HT-29 (cell line): ENCODE measurements at regions not wholly inside any gene's neighbourhood (a gene's known extent, or its start where the extent isn't known, plus 50 kb on each side); places are given as distances from the start of the nearest gene placed in this dataset.
"Not testable (repeated sequence)": the region's sequence is repeated elsewhere in the genome, so short reads cannot be mapped to it uniquely, and the experiment has no call there.

ENCODE experiments used
- DNase-seq: peaks from one replicate; pipeline ENCODE4 v3.0.0-alpha.2; 2015; ENCODE audit warnings: low spot score

DNA sequence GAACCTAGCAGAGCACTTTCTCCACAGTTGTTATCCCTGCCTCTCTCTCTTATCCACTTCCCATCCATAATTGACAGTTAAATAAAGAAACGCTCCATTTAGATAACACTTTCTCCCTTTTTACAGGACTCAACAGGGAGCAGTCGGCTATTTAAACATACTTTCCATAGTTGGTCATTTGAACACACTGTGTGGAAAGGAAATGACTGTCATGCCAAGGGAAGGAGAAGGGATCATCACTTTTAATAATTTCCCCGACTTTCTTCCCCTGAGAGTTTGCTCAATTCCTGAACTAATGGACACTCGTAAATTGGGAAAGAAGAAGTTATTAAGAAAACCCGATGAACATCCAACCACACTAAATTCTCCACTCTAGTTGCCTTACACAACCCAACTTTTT is 400.8 kb upstream of the PTGER4 start:
- no peak for DNase-seq

DNA sequence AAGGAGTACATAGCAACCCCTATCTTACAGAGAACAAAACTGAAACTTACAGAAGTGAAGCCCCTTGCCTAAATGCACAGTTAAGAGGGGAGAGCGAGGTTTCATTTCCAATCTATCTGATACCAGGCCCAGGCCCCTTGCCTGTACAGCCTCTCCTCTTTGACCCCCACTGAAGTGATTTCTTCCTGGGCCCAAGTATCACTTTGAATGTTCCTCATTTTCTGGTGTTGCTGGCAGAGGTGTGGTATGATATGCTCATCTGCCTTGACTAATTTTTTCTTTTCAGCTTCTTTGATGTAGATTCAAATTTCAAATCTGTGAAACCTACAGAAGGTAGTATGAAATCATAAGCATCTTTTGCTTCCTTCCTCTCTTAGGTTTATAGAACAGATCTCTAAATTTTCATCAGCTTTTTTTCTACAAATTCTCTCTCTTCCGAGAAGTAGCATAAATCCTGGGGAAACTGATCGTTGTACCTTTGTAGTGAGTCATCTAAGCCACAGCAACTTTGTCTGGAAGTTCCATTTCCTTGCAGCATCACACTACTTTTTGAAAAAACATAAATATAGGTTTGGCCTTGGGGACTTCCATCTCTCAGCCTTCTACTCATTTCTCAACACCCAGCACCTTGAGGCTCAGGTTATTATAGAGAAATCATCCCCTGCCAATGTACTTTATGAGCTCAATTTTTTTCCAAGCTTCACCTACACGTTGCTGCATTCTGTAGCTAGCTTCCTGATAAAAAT is 402.4 kb upstream of the PTGER4 start:
- no peak for DNase-seq

DNA sequence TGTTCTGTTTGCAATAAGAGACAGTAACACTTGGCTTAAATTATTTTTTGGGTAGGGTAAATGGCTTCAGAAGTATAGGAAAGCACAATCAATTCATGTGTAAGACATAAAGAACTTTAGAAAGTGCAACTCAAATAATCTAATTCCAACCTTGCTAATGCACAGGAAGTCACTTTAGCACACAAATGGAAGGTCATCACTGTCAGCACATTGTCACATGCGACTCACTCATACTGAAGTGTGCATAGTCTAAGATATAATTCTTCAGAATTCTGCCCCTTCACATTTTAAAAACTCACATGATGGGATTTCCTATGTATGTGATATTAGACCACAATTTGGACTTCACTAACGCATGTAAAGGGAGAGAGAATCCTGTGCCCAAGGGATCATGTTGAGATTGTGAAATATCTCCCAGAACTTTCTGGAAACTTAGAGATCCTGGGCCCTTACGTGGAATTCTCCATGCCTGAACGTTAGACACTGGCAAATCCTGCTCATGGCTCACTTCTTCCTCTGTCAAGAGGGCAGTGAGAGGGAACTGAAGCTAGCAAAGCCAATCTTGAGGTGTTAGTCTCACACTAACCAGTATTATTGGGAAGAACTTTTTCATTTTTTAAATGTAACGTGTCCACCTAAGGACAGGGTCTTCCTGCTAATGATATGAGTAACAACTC is 403.2 kb upstream of the PTGER4 start:
- no peak for DNase-seq

DNA sequence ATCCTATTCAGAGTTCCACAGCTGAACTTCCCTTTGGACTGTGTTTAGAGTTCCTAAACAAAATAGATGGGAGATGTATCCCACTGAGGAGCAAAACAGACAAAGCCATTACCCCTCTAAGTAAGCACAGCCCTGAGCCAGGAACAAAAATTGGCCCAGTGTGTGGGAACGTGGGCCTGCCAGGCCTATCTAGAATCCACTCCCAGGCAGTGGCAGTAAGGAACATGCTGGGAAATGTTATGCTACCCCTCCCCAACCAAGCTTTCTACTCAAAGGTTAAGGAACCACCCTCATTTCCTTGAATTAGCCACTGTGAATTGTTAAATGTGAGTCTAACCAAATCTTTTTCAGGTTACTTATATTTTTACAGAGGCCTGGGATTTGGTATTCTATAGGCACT is 405.1 kb upstream of the PTGER4 start:
- DNase-seq = no peak

DNA sequence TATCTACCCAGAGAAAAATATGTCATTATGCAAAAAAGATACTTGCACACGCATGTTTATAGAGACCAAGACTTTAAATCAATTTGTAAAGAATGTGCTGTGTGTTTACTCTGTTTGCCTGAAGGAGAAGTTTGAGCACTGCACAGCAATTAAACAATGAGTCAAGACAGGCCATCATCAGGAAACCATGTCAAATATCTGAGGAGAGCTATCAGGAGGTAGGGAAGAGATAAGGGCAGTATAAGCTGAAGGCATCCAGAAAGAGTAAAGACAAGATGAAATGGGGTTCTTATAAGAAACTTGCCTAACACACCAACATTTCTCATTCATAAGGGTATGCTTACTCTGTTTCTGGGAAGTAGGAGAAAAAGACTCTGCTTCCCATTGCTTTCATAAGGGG is 405.8 kb upstream of the PTGER4 start:
- no peak for DNase-seq

DNA sequence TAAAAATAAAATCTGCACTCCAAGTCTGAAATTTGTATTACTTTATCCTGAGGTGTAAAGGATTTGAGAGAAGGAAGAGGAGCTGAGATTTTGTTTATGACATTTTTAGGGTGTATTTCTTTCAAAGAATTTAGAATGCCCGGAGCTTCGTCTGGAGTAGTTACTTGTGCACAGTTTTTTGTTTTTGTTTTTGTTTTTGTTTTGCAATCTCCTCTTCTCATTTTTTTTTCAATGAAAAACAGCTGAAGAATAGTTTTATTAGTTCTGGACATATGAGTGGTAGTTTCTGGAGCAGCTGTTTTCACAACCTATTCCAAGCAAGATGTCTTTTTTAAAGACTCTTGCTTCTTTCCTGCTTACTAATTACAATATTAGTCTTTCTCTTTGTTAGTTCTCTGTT is 408.2 kb upstream of the PTGER4 start:
- no peak for DNase-seq

DNA sequence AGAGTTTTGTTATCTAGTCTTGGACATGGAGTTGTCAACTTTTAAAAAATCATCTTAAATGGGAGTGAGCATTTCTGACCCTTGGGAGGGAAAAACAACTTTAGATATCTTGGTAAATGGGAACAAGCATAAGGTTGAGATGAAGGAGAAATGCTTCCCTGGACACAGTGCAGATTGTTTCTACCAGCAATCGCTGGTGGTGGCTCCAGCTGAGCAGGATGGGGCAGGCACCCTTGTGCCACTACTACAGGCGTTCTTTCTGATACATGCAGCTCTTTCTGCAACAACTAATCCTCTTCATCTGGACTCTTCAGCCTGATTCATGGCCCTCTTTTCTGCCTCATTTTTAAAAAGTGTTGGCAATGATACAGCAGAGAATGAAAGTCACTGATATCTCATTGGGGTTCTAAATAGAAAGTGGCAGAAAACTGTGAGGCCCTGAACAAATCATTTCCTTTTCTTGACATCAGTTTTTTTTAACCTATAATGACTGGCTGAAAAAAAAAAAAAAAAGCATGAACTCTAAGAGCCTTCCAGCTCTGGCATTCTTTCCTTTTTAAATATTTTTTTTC is 409.4 kb upstream of the PTGER4 start:
- no peak for DNase-seq

DNA sequence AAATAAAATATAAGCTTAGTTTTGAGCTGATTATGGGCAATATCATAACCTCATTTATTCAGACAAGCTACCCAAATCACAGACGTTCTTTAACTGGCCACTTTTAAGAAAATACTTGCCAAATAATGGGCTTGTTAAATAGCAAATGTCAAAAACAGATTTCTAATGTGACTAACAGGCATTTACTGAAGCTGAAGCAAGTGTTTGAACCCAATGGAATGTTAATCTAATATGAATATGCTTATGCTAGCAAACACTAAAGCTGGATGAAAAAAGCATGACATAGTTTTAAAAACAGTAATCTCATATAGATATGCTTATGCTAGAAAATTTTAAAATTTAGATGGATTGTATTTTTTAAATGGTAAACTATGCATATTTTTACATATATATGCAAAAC is 411.6 kb upstream of the PTGER4 start:
- DNase-seq = no peak

DNA sequence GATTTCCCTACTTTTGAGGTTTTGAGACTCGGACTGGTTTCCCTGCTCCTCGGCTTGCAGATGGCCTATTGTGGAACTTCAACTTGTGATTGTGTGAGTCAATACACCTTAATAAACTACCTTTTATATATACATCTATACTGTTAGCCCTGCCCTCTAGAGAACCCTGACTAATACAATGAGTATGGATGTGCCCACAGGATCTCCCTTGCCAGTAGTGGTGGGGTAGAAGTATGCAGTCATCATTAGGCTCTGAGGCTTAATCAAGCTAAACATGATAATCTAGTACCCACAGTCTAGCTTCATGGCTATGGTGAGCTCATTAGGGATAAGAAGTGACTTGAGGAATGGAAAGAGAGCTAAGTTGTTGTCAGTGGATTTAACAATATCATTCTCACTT is 412.8 kb upstream of the PTGER4 start:
- DNase-seq = no peak

DNA sequence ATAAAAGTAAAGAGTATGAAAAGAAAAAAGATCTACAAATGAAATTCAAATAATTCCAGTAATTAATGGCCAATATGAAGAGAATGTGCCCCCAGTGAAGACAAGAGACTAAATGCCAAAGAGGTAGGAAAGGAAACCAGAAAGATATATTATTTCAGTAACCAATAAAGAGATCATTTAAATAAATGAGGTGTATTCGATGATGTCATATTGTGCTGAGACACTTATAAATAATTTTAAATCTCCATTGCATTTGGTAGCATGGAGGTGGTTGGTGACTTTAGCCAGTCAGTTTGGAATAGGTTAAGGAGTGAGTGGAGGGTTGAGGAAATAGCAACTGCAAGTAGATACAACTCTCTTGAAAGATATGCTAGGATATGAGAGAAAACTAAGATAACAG is 417.7 kb upstream of the PTGER4 start:
- DNase-seq = no peak

DNA sequence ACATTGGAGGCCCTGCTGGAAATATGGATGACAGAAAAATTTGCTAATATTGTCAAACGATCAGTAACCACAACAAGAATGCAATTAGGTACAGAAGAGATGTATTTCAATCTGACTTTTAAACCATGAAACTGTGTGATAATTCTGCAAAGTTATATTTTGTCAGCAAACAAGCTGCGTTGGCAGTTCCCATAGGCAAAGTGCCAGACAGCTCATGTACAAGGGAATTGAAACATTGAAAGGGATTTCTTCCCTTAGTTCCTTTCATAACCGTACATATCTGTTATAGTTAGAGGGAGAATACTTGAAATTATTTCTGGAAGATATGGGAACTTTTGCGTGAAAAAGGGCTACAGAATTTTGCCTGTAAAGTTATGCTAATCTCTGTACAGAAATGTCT is 419.4 kb upstream of the PTGER4 start:
- no peak for DNase-seq

DNA sequence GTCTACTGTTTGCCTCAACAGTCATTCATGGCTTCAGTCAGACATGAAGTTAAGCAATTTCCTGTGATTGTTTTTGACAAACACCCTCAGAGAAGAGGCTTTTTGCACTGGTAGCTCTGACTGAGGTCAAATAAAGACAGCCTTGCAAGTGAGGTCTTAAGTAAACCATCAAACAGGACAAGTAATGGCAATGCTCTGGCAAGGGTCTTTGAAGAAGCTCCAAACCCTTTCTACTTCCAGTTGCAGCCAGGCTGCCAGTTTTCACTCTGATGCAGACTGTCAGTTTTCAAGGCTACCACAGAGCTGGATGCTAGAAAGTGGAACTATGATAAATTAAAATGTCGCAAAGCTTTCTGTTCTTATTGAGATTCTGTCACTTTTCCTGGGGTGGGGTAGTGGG is 421.5 kb upstream of the PTGER4 start:
- DNase-seq = no peak

DNA sequence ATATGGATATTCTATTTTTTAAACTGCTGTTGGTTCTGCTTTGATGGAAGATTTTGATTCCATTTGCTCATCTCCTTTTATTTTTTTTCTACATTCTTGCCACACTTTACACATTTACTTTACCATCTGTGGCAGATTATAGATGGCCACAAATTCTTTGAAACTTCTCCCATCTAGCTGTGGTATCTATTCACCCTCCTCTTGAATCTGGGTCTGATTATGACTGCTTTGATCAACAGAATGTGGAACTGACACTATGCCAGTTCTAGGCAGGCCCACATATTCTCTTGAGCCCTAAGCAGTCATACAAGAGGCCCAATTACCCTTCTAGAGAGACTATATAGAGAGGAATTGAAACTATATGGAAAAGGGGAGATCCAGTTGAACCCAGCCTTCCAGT is 439.0 kb upstream of the PTGER4 start:
- DNase-seq = no peak

DNA sequence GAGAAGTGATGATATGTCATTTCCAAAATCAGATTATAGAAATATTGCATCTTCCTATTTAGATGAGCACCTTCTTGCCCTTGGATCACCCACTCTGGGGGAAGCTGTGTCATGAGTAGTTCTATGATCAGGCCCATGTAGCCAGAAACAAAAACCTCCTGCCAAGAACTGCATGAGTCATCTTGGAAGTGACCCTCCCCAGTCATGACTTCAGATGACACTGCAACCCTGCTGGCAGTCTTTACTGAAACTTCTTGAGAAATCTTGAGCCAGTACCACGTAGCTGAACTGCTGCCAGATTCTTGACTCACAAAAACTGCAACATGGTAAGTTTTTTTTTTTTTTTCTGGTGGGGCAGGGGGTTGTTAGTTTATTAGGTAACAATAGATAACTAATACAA is 439.6 kb upstream of the PTGER4 start:
- DNase-seq = no peak

DNA sequence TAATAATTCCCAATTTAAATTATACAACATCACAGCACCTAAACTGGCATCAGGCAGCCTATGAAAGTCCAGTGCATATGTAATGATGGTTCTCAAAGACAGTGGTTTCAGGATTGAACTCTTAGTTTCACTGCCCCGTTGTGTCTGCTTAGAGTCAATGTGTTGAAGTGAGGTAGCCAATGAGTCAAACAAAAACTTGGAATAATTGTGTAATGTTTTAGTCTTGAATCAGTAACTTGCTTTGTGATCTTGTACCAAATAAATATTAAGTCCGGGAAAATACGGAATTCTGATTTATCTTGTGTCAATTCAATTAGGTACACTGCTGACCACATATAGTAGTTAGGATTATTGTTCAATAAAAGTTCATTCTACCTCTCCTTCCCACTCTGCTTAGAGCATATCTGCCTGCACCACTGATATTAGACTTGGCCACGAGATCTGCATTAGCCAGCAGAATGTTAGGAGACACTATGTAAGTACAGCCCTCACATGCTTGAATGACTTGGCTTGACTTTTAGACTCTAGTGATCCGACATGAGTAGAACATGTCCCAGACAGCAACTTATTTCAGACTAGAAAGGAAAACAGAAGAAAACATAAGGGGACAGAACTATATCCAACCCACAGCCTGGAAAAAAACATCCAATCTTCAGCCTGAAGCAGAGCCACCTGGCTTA is 441.5 kb upstream of the PTGER4 start:
- no peak for DNase-seq

DNA sequence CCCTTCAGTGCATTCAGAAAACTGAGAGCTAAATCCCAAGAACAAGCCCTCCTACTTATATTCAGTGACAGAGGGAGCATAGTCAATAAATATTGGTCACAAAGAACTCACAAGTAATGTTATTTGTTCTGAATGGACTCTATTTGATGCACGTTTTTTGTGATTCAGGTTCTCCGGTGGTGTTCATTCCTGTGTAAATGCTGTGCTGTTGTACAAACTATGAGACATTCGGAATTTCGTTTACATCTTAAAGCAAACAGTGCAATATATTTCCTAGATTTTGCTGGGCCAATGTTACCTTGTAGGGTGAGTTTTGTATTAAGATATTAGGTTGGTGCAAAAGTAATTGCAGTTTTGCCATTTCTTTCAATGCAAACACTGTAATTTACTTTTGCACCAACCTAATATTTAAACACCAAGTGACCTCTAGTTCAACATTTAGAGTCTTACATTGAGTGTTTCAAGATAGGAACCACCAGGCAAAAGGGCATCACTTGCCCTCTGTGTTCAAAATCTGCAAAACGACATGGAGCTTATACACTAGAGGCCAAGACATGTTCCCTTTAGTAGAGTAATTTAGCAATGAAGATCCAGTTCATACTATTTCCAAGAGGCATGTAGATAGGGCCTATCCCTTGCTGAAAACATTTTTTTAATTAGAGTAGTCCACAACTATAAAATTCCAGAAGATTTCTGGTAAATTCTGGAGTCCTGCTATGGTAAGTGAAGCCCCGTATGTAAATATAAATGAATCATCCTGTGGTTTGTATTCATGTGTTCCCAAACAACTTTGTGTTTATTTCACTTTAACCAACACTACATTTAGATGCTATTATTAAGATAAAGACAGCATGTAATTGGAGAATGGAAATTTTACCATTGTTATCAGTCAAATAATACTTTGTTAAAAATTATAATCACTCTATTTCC is 444.0 kb upstream of the PTGER4 start:
- no peak for DNase-seq

DNA sequence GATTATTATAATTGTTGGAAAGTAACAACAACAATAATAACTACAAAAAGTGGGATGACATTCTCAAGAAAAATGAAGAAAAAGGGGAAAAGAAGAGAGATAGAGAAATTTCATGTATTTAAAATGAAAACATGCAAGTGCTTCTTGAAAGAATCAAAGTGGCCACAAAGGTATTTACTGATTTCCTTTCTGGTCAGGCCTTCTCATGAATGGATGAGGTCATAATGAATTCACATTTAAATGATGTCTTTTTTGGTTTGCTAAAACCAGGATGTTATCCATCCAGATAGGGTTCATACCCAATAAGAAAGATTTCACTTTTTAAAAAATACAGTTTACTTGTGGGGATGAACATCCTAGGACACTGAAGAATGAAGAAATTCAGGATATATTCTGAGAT is 446.4 kb upstream of the PTGER4 start:
- no peak for DNase-seq

DNA sequence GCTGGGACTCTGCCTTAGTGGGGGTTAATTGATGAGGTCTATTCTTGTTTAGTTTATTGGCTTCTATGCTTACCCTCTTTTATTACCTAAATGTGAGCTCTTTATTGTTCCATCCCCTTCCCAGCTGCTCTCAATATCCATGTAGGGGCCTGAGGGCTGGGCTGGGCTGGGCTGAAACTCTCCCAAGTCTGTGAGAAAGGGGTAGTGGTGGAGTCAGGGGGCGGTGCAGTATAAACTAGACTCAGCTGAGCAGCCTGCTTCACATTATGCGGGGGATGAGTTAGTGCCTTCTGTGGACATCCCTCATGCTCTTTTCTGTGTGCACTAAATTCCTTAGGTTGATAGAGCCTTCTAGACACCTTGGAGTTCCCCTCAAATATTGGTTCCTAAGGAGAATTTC is 451.8 kb upstream of the PTGER4 start:
- DNase-seq = no peak

DNA sequence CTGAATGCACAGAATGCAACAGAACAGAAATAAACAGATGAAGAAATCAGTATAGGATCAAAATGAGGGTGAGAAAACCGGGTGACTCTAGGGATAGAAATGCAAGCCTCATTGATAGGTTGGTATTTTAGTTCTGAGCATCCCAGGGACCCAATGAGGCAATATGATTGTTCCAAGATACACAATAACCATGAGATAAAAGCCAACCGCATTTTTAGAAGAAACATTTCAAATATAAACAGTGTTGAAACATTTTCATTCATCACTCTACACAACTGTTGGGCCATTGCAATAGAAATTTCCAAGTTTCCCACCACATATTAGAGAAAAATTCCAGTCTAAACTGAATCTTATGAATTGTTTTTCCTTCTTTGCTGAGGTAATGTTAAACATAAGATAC is 452.3 kb upstream of the PTGER4 start:
- no peak for DNase-seq

DNA sequence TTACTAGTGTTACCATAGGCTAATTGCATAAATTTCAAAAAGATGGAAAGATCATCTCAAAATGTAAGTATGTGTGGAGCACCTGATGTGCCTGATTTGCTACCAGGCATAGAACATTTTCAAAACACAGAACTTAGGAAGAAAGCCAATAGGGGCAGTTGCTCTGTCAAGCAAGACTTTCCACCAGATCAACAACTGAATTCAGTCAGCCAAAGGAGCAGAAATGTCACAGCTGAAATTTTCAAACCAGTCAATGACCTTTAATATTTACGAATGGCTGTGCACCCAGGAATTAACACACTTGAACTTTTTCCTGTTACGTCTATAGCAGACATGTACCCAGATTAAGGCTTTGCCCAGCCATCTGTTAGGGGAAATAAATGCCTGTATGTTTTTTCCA is 452.8 kb upstream of the PTGER4 start:
- DNase-seq = no peak

DNA sequence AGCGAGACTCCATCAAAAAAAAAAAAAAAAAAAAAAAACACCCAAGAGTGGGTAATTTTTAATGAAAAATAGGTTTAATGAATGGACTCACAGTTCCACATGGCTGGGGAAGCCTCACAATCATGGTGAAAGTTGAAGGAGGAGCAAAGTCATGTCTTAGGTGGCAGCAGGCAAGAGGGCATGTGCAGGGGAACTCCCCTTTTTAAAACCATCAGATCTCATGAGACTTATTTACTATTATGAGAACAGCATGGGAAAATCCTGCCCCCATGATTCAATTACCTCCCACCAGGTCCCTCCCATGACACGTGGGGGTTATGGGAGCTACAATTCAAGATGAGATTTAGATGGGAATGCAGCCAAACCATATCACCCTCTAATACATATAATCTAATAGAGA is 454.6 kb upstream of the PTGER4 start:
- DNase-seq = not testable (repeated sequence)

DNA sequence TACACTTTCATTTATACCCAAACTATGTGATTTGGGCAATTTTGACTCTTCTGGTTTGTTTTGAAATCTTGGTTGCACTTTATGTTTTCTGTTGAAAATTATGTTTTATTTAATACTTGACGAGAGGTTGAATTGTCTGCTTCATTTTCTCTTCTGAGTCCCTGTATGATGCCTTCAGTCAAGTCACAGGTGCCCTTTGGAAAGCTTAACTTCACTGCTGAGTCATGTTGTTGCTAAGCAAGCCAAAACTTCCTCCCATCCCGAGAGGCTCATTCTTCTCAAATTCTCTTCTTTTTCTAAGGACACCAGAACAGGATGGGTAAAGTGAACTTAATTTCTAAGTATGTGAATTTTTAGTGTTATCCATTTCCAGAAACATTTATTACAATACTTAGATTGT is 455.3 kb upstream of the PTGER4 start:
- DNase-seq = no peak
